GM12891 (cell line): ENCODE measurements at regions not wholly inside any gene's neighbourhood (a gene's known extent, or its start where the extent isn't known, plus 50 kb on each side); places are given as distances from the start of the nearest gene placed in this dataset.

ENCODE experiments used
- POLR2A ChIP-seq: IDR thresholded peaks from 2 replicates; pipeline ENCODE4 v1.6.1; 2011; ENCODE audit warnings: low read depth, low read length, control low read depth
- TAF1 ChIP-seq: IDR thresholded peaks from 2 replicates; pipeline ENCODE4 v1.6.1; 2011; ENCODE audit warnings: low read depth, low read length, control low read depth

DNA sequence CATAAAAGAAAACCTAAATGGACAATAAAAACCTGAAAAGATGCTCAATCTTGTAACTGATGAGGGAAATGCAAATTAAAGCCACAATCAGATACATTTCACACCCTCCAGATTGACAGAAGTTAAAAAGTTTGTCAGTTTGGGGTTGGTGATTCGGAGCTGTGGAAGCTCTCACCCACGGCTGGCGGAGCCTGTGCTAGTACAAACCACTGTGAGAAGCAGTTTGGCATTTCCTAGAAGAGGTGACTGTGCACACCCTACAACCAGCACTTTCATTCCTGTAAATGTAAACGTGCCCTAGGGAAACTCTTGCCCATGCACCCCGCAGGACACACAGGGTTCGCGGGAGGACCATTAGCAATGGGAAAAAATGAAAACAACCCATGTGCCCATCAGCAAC lies 114.1 kb downstream of the BMS1 start:
- TF ChIP-seq POLR2A (no peak), TAF1 (no peak)
